ENCODE measurements at regions not wholly inside any gene's neighbourhood (a gene's known extent, or its start where the extent isn't known, plus 50 kb on each side); places are given as distances from the start of the nearest gene placed in this dataset.

DNA sequence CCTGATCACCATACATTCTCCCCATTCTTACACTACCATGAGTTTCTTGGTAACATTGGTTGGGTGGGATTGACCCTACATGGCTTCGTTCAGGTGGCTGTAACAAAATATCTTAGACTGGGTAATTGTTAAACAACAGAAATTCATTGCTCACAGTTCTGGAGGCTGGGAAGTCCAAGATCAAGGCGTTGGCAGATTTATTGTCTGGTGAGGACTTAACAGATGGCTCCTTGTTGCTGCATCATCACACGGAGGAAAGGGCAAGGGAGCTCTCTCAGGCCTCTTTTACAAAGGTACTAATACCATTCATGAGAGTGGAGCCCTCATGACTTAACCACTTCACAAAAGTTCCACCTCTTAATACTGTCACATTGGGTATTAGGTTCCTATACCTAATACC lies 116.7 kb upstream of the EGLN3 start:
- intact Hi-C loops (cut with DNase I) = no loop called here
- H3K27me3 ChIP-seq = no peaks in the 10 kb centered on the region
- TF ChIP-seq, protein P1, sequence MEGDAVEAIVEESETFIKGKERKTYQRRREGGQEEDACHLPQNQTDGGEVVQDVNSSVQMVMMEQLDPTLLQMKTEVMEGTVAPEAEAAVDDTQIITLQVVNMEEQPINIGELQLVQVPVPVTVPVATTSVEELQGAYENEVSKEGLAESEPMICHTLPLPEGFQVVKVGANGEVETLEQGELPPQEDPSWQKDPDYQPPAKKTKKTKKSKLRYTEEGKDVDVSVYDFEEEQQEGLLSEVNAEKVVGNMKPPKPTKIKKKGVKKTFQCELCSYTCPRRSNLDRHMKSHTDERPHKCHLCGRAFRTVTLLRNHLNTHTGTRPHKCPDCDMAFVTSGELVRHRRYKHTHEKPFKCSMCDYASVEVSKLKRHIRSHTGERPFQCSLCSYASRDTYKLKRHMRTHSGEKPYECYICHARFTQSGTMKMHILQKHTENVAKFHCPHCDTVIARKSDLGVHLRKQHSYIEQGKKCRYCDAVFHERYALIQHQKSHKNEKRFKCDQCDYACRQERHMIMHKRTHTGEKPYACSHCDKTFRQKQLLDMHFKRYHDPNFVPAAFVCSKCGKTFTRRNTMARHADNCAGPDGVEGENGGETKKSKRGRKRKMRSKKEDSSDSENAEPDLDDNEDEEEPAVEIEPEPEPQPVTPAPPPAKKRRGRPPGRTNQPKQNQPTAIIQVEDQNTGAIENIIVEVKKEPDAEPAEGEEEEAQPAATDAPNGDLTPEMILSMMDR (IDR thresholded peaks at IDR 0.05) = no peak
- TF ChIP-seq POLR2AphosphoS5 (IDR thresholded peaks at IDR 0.05) (no peak), EP300 (IDR thresholded peaks at IDR 0.05) (no peak), POLR2A (IDR thresholded peaks at IDR 0.05) (no peak)
- H3K9me3 ChIP-seq = no peaks in the 10 kb centered on the region
- peaks cover 0 to 20% (median 19%) of the 10 kb centered on the region in 4 donors for H3K4me1 ChIP-seq
- peak overlapping the region in 2 of 4 donors; percentile 30 to 46 for H3K27ac ChIP-seq
- WGBS, 2 donors = 87 to 89% methylated on average over 3 of the region's 3 CpGs
- DNase-seq = no peak
- no peaks in the 10 kb centered on the region for H3K36me3 ChIP-seq
- no peak overlapping the region for H3K4me3 ChIP-seq

DNA sequence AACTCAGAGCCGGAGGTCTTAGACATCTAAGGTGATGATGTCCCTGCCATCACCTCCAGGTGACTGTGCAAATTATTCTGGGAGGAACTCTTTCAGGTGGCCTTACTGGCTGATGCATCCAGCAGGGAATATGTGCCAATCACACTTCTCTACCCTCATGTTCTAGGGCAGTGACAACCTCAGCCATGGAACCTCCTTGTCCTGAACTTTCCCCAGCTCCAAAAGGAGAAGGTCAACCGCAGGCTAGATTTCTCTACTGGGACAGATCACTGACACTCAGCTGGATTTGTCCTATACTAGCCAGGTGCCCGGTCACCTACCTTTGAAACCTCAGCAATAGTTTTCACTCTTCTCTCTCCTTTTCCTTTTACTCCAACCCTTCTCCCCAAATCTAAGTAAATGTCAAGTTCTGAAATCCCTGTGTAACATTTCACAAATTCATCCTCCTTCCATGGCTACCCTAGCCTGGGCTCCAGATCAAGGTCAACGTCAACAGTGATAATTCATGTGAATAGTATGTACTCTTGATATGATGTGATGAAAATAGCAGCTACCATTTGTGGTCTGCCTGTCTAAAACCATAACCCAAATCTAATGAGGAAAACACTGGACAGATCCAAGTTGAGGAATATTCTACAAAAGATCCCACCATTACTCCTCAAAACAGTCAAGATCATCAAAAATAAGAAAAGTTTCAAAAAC lies 115.0 kb upstream of the EGLN3 start:
- Histone ChIP-seq H3K9me3 (no peaks in the 10 kb centered on the region), H3K27me3 (no peaks in the 10 kb centered on the region), H3K27ac (no peak overlapping the region), H3K36me3 (no peaks in the 10 kb centered on the region), H3K4me3 (no peak overlapping the region), H3K4me1 (peaks cover 0 to 22% (median 19%) of the 10 kb centered on the region in 4 donors)
- no peak for DNase-seq
- 94 to 96% methylated on average over 4 of the region's 4 CpGs for WGBS, 2 donors
- intact Hi-C loops (cut with DNase I) = no loop called here
- TF ChIP-seq POLR2A (IDR thresholded peaks at IDR 0.05) = no peak
- no peak for TF ChIP-seq EP300 (IDR thresholded peaks at IDR 0.05)
- TF ChIP-seq POLR2AphosphoS5 (IDR thresholded peaks at IDR 0.05) = no peak

DNA sequence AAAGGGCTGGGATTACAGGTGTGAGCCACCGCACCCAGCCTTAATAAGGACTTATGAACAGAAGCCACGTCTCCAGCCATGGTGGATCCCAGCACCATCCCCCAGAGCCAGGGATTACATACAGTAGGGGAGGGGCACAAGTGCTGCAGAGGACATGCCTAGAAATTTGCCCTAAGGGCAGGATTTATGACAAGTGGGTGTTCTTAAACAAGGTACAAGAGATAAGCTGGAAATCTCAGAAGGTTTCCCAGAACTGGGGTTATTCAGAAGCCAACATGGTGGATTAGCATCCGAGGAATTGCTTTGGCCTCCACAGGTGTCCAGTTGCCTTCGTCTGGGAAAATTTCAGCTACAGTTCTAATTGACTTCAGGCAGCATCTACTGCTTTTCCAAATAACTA lies 114.4 kb upstream of the EGLN3 start:
- no peak overlapping the region for H3K4me3 ChIP-seq
- whole genome bisulfite sequencing, 2 donors = 87 to 91% methylated on average over 4 of the region's 4 CpGs
- H3K9me3 ChIP-seq = no peaks in the 10 kb centered on the region
- no peak for TF ChIP-seq POLR2AphosphoS5 (IDR thresholded peaks at IDR 0.05)
- no peak for TF ChIP-seq EP300 (IDR thresholded peaks at IDR 0.05)
- no peaks in the 10 kb centered on the region for H3K27me3 ChIP-seq
- H3K36me3 ChIP-seq = no peaks in the 10 kb centered on the region
- H3K4me1 ChIP-seq = peaks cover 0 to 28% (median 21%) of the 10 kb centered on the region in 4 donors
- DNase-seq = no peak
- H3K27ac ChIP-seq = no peak overlapping the region
- intact Hi-C loops (cut with DNase I) = no loop called here

DNA sequence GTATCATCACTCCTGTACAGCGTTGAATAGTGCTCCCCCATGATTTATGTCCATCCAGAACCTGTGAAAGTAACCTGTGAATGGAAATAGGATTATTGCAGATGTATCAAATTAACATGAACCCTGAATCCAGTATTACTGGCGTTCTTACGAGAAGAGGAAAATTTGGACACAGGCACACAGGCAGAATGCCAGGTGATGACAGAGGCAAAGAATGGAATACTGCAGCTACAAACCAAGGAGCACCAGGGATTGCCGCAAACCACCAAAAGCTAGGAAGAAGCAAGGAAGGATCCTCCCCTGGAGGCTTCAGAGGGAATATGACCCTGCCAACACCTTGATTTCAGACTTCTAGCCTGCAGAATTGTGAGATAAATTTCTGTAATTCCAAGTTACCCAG lies 113.5 kb upstream of the EGLN3 start:
- no peaks in the 10 kb centered on the region for H3K9me3 ChIP-seq
- 70 to 79% methylated on average over 4 of the region's 4 CpGs for WGBS, 2 donors
- no peaks in the 10 kb centered on the region for H3K27me3 ChIP-seq
- DNase-seq = peak; percentile 87
- H3K4me3 ChIP-seq = no peak overlapping the region
- H3K36me3 ChIP-seq = no peaks in the 10 kb centered on the region
- H3K4me1 ChIP-seq = peaks cover 0 to 32% (median 26%) of the 10 kb centered on the region in 4 donors
- H3K27ac ChIP-seq = peak overlapping the region; percentile 7 to 64 (median 54)
- TF ChIP-seq POLR2A (IDR thresholded peaks at IDR 0.05) (no peak), EP300 (IDR thresholded peaks at IDR 0.05) (no peak), POLR2AphosphoS5 (IDR thresholded peaks at IDR 0.05) (peak in 1 of 4 donors; percentile 23)
- TF ChIP-seq, protein P1 (IDR thresholded peaks at IDR 0.05) = no peak
- intact Hi-C loops (cut with DNase I) = loop anchor here (5.0 kb wide), 1 partner anchor 163 kb away; no protein-coding TSS in a partner anchor

DNA sequence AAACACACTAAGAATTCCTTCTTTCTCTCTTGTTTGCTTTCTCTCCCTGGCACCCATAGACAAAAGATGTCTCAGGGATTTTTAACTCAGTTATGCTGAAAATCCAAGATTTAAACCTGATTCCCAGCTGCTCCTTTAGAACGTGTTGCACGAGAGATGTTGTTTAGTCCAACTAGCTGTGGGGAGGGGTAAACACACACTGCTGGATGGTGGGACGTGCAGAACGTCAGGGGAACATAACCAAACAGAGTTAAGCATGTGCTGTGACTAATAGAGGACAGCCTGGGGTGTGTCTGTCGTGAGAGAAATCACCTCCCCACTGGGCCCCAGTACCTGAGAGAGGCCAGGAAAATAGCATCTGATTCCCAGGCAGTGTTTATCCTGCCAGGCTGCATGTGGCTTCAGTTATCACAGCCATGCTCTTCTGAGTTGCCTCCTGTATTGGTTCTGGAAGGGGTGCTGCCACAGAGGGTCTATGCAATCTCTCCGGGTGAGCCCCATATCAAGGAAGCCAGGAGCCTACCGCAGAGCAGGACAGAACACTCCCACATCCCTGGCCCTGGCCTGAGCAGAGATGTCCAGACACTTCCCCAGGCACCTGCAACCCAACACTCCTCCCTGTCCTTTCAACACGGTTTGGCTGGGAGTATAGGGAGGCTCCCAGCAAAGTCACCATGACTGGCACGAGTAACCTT lies 112.7 kb upstream of the EGLN3 start:
- WGBS, 2 donors = 76 to 79% methylated on average over 9 of the region's 9 CpGs
- H3K27me3 ChIP-seq = no peaks in the 10 kb centered on the region
- peak overlapping the region; percentile 7 to 64 (median 54) for H3K27ac ChIP-seq
- H3K4me3 ChIP-seq = no peak overlapping the region
- H3K36me3 ChIP-seq = no peaks in the 10 kb centered on the region
- peaks cover 0 to 35% (median 29%) of the 10 kb centered on the region in 4 donors for H3K4me1 ChIP-seq
- DNase-seq = peak; percentile 70
- TF ChIP-seq POLR2A (IDR thresholded peaks at IDR 0.05) (no peak), EP300 (IDR thresholded peaks at IDR 0.05) (no peak), POLR2AphosphoS5 (IDR thresholded peaks at IDR 0.05) (no peak)
- TF ChIP-seq, protein P1 (IDR thresholded peaks at IDR 0.05) = no peak
- H3K9me3 ChIP-seq = no peaks in the 10 kb centered on the region
- intact Hi-C loops (cut with DNase I) = loop anchor here (5.0 kb wide), 1 partner anchor 164 kb away; no protein-coding TSS in a partner anchor
